ENCODE measurements at regions not wholly inside any gene's neighbourhood (a gene's known extent, or its start where the extent isn't known, plus 50 kb on each side); places are given as distances from the start of the nearest gene placed in this dataset.
"Not testable (repeated sequence)": the region's sequence is repeated elsewhere in the genome, so short reads cannot be mapped to it uniquely, and the experiment has no call there.

- no peak for DNase-seq (ENCODE audit: extremely low spot score)
- TF ChIP-seq, protein P1, sequence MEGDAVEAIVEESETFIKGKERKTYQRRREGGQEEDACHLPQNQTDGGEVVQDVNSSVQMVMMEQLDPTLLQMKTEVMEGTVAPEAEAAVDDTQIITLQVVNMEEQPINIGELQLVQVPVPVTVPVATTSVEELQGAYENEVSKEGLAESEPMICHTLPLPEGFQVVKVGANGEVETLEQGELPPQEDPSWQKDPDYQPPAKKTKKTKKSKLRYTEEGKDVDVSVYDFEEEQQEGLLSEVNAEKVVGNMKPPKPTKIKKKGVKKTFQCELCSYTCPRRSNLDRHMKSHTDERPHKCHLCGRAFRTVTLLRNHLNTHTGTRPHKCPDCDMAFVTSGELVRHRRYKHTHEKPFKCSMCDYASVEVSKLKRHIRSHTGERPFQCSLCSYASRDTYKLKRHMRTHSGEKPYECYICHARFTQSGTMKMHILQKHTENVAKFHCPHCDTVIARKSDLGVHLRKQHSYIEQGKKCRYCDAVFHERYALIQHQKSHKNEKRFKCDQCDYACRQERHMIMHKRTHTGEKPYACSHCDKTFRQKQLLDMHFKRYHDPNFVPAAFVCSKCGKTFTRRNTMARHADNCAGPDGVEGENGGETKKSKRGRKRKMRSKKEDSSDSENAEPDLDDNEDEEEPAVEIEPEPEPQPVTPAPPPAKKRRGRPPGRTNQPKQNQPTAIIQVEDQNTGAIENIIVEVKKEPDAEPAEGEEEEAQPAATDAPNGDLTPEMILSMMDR (IDR thresholded peaks at IDR 0.05; ENCODE audit: control extremely low read depth, extremely low read depth, low read depth, missing control alignments): no peak
- CTCF ChIA-PET: no interaction called here
- POLR2A ChIA-PET: no interaction called here
Observed at GRCh38 chr2:7693246-7694075, 776.2 kb downstream of the RNF144A start.

GRCh38 chr2:7694076-7694985 is 777.1 kb downstream of the RNF144A start:
- TF ChIP-seq, protein P1 (IDR thresholded peaks at IDR 0.05; ENCODE audit: control extremely low read depth, extremely low read depth, low read depth, missing control alignments): no peak
- no peak for DNase-seq (ENCODE audit: extremely low spot score)
- CTCF ChIA-PET: no interaction called here
- POLR2A ChIA-PET: no interaction called here

- DNase-seq (ENCODE audit: extremely low spot score); POLR2A ChIA-PET; CTCF ChIA-PET: not testable (repeated sequence)
Observed at GRCh38 chr2:7696556-7696955, 779.3 kb downstream of the RNF144A start.

- ChIA-PET POLR2A (no interaction called here), CTCF (no interaction called here)
- TF ChIP-seq, protein P1 (IDR thresholded peaks at IDR 0.05; ENCODE audit: control extremely low read depth, extremely low read depth, low read depth, missing control alignments): no peak
- DNase-seq (ENCODE audit: extremely low spot score): no peak
Observed at GRCh38 chr2:7697052-7697451, 779.8 kb downstream of the RNF144A start.

DNA sequence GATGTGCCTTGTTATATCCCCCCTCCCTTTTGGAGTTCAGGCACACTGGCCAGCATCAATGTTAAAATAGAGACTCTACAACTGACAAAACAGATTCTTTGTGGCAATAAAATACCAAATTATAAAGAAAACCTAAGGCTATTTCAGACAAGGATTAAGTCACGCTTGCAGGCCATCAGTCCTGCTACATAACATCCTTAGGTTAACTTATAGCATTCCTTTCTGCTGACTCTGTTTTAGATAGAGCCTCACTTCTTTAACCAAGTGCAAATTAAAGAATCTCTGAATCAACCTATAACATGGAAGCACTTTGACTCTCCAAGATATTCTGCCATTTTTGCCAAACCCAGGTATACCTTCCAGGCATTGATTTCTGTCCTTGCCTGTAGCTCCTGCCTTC is 784.6 kb downstream of the RNF144A start:
- DNase-seq (ENCODE audit: extremely low spot score): no peak
- POLR2A ChIA-PET: no interaction called here
- CTCF ChIA-PET: interaction anchor here (0.7 kb wide), 1 partner anchor 818 kb away, joined by 3 read pairs; no protein-coding TSS in a partner anchor
- TF ChIP-seq, protein P1 (IDR thresholded peaks at IDR 0.05; ENCODE audit: control extremely low read depth, extremely low read depth, low read depth, missing control alignments): no peak

DNA sequence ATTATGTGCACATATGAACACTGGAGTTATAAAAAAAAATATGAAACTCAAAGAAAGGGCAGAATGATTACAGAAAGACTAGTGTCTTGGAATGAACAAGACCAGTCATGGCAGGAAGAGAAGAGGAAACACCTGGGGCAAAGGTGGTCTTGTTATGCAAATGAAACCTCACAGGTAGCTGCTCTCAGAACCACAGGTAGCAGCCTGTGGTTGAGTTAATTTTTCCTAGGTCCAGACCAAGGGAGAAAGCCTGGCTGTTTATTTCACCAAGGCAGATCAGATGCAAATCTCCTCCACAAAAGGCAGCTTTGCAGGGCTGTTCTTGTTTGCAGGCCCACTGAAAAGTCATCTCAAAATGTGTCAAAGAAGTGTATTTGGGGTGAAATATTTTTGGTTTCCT is 785.8 kb downstream of the RNF144A start:
- CTCF ChIA-PET: interaction anchor here (0.8 kb wide), 1 partner anchor 32 kb away, joined by 3 read pairs; no protein-coding TSS in a partner anchor
- POLR2A ChIA-PET: no interaction called here
- TF ChIP-seq, protein P1 (IDR thresholded peaks at IDR 0.05; ENCODE audit: control extremely low read depth, extremely low read depth, low read depth, missing control alignments): no peak
- no peak for DNase-seq (ENCODE audit: extremely low spot score)
